ENCODE measurements at regions not wholly inside any gene's neighbourhood (a gene's known extent, or its start where the extent isn't known, plus 50 kb on each side); places are given as distances from the start of the nearest gene placed in this dataset.

DNA sequence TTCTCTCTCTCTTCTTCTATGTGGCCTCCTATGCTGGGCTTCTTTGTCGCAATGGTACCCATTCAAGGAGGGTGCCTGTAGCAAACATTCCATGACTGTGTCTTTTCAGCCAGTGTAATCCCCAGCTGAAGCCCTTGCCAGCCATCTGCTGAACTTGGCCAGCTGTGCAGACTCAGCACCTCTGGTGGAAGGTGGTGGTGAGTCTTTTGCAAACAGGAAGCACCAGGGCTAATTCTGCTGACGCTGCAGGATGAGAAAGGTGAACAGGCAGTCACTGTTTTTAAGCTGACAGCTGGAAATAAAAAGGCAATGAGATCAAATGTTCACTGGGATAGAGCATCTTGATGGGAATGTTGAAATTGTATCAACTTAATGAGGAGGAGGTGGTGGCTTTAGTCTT lies 298.7 kb upstream of the CLNK start:
- TF ChIP-seq RAD21 (IDR thresholded peaks at IDR 0.05; ENCODE audit: low read length) (no peak), ELF1 (IDR thresholded peaks at IDR 0.05) (no peak), EZH2phosphoT487 (IDR thresholded peaks at IDR 0.05; ENCODE audit: borderline replicate concordance, low read depth) (no peak), POLR2AphosphoS5 (IDR thresholded peaks at IDR 0.05; ENCODE audit: low read depth, low read length) (no peak), FOXJ3 (CRISPR knock-in tag; IDR thresholded peaks at IDR 0.05) (no peak), TAF1 (IDR thresholded peaks at IDR 0.05; ENCODE audit: borderline replicate concordance, low read depth, low read length) (no peak)
- TF ChIP-seq, protein P1, sequence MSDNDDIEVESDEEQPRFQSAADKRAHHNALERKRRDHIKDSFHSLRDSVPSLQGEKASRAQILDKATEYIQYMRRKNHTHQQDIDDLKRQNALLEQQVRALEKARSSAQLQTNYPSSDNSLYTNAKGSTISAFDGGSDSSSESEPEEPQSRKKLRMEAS (IDR thresholded peaks at IDR 0.05; ENCODE audit: low read depth): no peak
- TF ChIP-seq, protein P2, sequence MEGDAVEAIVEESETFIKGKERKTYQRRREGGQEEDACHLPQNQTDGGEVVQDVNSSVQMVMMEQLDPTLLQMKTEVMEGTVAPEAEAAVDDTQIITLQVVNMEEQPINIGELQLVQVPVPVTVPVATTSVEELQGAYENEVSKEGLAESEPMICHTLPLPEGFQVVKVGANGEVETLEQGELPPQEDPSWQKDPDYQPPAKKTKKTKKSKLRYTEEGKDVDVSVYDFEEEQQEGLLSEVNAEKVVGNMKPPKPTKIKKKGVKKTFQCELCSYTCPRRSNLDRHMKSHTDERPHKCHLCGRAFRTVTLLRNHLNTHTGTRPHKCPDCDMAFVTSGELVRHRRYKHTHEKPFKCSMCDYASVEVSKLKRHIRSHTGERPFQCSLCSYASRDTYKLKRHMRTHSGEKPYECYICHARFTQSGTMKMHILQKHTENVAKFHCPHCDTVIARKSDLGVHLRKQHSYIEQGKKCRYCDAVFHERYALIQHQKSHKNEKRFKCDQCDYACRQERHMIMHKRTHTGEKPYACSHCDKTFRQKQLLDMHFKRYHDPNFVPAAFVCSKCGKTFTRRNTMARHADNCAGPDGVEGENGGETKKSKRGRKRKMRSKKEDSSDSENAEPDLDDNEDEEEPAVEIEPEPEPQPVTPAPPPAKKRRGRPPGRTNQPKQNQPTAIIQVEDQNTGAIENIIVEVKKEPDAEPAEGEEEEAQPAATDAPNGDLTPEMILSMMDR (IDR thresholded peaks at IDR 0.05): no peak
- TF ChIP-seq, protein P3, sequence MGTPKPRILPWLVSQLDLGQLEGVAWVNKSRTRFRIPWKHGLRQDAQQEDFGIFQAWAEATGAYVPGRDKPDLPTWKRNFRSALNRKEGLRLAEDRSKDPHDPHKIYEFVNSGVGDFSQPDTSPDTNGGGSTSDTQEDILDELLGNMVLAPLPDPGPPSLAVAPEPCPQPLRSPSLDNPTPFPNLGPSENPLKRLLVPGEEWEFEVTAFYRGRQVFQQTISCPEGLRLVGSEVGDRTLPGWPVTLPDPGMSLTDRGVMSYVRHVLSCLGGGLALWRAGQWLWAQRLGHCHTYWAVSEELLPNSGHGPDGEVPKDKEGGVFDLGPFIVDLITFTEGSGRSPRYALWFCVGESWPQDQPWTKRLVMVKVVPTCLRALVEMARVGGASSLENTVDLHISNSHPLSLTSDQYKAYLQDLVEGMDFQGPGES (IDR thresholded peaks at IDR 0.05; ENCODE audit: low read depth, low read length): no peak
- TF ChIP-seq, protein P4, sequence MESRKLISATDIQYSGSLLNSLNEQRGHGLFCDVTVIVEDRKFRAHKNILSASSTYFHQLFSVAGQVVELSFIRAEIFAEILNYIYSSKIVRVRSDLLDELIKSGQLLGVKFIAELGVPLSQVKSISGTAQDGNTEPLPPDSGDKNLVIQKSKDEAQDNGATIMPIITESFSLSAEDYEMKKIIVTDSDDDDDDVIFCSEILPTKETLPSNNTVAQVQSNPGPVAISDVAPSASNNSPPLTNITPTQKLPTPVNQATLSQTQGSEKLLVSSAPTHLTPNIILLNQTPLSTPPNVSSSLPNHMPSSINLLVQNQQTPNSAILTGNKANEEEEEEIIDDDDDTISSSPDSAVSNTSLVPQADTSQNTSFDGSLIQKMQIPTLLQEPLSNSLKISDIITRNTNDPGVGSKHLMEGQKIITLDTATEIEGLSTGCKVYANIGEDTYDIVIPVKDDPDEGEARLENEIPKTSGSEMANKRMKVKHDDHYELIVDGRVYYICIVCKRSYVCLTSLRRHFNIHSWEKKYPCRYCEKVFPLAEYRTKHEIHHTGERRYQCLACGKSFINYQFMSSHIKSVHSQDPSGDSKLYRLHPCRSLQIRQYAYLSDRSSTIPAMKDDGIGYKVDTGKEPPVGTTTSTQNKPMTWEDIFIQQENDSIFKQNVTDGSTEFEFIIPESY (IDR thresholded peaks at IDR 0.05; ENCODE audit: borderline replicate concordance, low read depth): no peak

Measured in SK-N-SH (cell line).